G401 (cell line): ENCODE measurements at regions not wholly inside any gene's neighbourhood (a gene's known extent, or its start where the extent isn't known, plus 50 kb on each side); places are given as distances from the start of the nearest gene placed in this dataset.
"Not testable (repeated sequence)": the region's sequence is repeated elsewhere in the genome, so short reads cannot be mapped to it uniquely, and the experiment has no call there.

Experiments
- DNase-seq: peaks from one replicate; pipeline ENCODE4 v3.0.0-alpha.2; 2015; ENCODE audit warnings: low spot score
- in situ Hi-C: cut with HindIII; loops from 2 replicates; pipeline ENCODE4 v1.10.0; 2016; ENCODE audit warnings: low sequenced_read_pairs, mixed read lengths

- in situ Hi-C loops, DNase-seq: not testable (repeated sequence)
Measured at GRCh38 chrX:3876393-3876792, 162.9 kb upstream of the PRKX start.

GRCh38 chrX:3875638-3876037, 162.2 kb upstream of the PRKX start:
- in situ Hi-C loops, DNase-seq: not testable (repeated sequence)

- DNase-seq: not testable (repeated sequence)
Measured at GRCh38 chrX:3872226-3872879, 158.9 kb upstream of the PRKX start.

GRCh38 chrX:3867067-3867831, 153.8 kb upstream of the PRKX start:
- DNase-seq, in situ Hi-C loops: not testable (repeated sequence)

More at GRCh38 chrX:3872226-3872879, 158.9 kb upstream of the PRKX start:
- in situ Hi-C loops: not testable (repeated sequence)

GRCh38 chrX:3858332-3858731, 144.9 kb upstream of the PRKX start:
- in situ Hi-C loops, DNase-seq: not testable (repeated sequence)

GRCh38 chrX:3843522-3844145, 130.2 kb upstream of the PRKX start:
- DNase-seq, in situ Hi-C loops: not testable (repeated sequence)

- in situ Hi-C loops, DNase-seq: not testable (repeated sequence)
Measured at GRCh38 chrX:3842822-3843521, 129.5 kb upstream of the PRKX start.

GRCh38 chrX:3838754-3839153, 125.3 kb upstream of the PRKX start:
- in situ Hi-C loops, DNase-seq: not testable (repeated sequence)

GRCh38 chrX:3837958-3838643, 124.7 kb upstream of the PRKX start:
- DNase-seq, in situ Hi-C loops: not testable (repeated sequence)

- DNase-seq, in situ Hi-C loops: not testable (repeated sequence)
Measured at GRCh38 chrX:3837211-3837610, 123.8 kb upstream of the PRKX start.

GRCh38 chrX:3833761-3834542, 120.5 kb upstream of the PRKX start:
- in situ Hi-C loops, DNase-seq: not testable (repeated sequence)

GRCh38 chrX:3830020-3830419, 116.6 kb upstream of the PRKX start:
- in situ Hi-C loops, DNase-seq: not testable (repeated sequence)

- in situ Hi-C loops, DNase-seq: not testable (repeated sequence)
Measured at GRCh38 chrX:3829041-3829531, 115.6 kb upstream of the PRKX start.

- in situ Hi-C loops, DNase-seq: not testable (repeated sequence)
Measured at GRCh38 chrX:3828378-3829040, 115.1 kb upstream of the PRKX start.

GRCh38 chrX:3824008-3824407, 110.6 kb upstream of the PRKX start:
- in situ Hi-C loops, DNase-seq: not testable (repeated sequence)

GRCh38 chrX:3820167-3820566, 106.7 kb upstream of the PRKX start:
- in situ Hi-C loops: no loop called here
- DNase-seq: no peak

GRCh38 chrX:3817480-3817879, 104.0 kb upstream of the PRKX start:
- DNase-seq, in situ Hi-C loops: not testable (repeated sequence)
